ENCODE measurements at regions not wholly inside any gene's neighbourhood (a gene's known extent, or its start where the extent isn't known, plus 50 kb on each side); places are given as distances from the start of the nearest gene placed in this dataset.

GRCh38 chr12:87107270-87107669 lies 851.1 kb upstream of the MGAT4C start:
- no peak for TF ChIP-seq CTCF (optimal IDR thresholded peaks at IDR 0.05 in 1 of 3, IDR thresholded peaks at IDR 0.05 in 1 of 3, conservative IDR thresholded peaks at IDR 0.05 in 1 of 3; ENCODE audit: extremely low read depth in 1 of 3, insufficient read depth in 2 of 3, low read length in 3 of 3)
- TF ChIP-seq EZH2 (IDR thresholded peaks at IDR 0.05; ENCODE audit: low read length) = no peak

Measured in keratinocyte (primary cell).